ENCODE measurements at regions not wholly inside any gene's neighbourhood (a gene's known extent, or its start where the extent isn't known, plus 50 kb on each side); places are given as distances from the start of the nearest gene placed in this dataset.
A peak's percentile ranks its signal among the peaks of the same experiment; 100 is the strongest.
"Not testable (repeated sequence)": the region's sequence is repeated elsewhere in the genome, so short reads cannot be mapped to it uniquely, and the experiment has no call there.

GRCh38 chr9:29183971-29184370 lies 1610.7 kb upstream of the C9orf72 start:
- no peaks in the 10 kb centered on the region for H3K36me3 Mint-ChIP-seq (ENCODE audit: low read depth)
- no peaks in the 10 kb centered on the region for H3K4me1 Mint-ChIP-seq
- peaks cover 4% of the 10 kb centered on the region for H3K9me3 Mint-ChIP-seq
- no peak overlapping the region for H3K4me3 Mint-ChIP-seq
- no peak for ATAC-seq (replicated peaks)
- no peak overlapping the region for H3K27ac Mint-ChIP-seq
- no peaks in the 10 kb centered on the region for H3K27me3 Mint-ChIP-seq

- H3K27me3 Mint-ChIP-seq; ATAC-seq (replicated peaks); H3K27ac Mint-ChIP-seq; H3K36me3 Mint-ChIP-seq (ENCODE audit: low read depth); H3K4me1 Mint-ChIP-seq; H3K9me3 Mint-ChIP-seq; H3K4me3 Mint-ChIP-seq: not testable (repeated sequence)
Measured at GRCh38 chr9:29188771-29189170, 1615.5 kb upstream of the C9orf72 start.

DNA sequence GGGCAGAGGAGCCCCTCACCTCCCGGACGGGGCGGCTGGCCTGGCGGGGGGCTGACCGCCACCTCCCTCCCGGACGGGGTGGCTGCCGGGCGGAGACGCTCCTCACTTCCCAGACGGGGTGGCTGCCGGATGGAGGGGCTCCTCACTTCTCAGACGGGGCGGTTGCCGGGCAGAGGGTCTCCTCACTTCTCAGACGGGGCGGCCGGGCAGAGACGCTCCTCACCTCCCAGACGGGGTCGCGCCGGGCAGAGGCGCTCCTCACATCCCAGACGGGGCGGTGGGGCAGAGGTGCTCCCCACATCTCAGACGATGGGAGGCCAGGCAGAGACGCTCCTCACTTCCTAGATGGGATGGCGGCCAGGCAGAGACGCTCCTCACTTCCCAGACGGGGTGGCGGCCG lies 1615.9 kb upstream of the C9orf72 start:
- H3K9me3 Mint-ChIP-seq; H3K4me3 Mint-ChIP-seq; ATAC-seq (replicated peaks); H3K4me1 Mint-ChIP-seq; H3K27me3 Mint-ChIP-seq; H3K27ac Mint-ChIP-seq; H3K36me3 Mint-ChIP-seq (ENCODE audit: low read depth): not testable (repeated sequence)

GRCh38 chr9:29198861-29199260 lies 1625.6 kb upstream of the C9orf72 start:
- no peaks in the 10 kb centered on the region for H3K4me1 Mint-ChIP-seq
- H3K9me3 Mint-ChIP-seq: no peaks in the 10 kb centered on the region
- no peak overlapping the region for H3K4me3 Mint-ChIP-seq
- no peaks in the 10 kb centered on the region for H3K27me3 Mint-ChIP-seq
- no peaks in the 10 kb centered on the region for H3K36me3 Mint-ChIP-seq (ENCODE audit: low read depth)
- no peak for ATAC-seq (replicated peaks)
- H3K27ac Mint-ChIP-seq: no peak overlapping the region

DNA sequence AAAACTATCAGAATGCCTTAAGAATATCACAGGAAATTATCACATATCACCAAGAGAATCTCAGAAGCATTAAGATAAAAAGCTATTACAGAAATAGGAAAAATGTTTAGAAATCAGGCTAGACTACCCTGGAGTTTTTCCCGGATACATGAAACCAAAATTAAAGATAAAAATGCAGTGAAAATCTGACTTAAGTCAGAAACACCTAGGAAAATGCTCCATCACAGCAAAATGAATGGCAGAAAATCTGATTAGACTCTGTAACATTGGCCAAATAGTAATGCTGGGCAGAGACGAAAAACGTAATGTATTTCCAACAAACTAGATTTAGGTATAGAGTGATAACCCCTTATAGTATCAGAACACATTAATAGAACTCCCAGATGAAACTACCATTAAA lies 1626.7 kb upstream of the C9orf72 start:
- Mint-ChIP-seq H3K27ac (no peak overlapping the region), H3K4me3 (no peak overlapping the region), H3K27me3 (no peaks in the 10 kb centered on the region), H3K36me3 (ENCODE audit: low read depth) (no peaks in the 10 kb centered on the region), H3K9me3 (no peaks in the 10 kb centered on the region), H3K4me1 (no peaks in the 10 kb centered on the region)
- ATAC-seq (replicated peaks): no peak

DNA sequence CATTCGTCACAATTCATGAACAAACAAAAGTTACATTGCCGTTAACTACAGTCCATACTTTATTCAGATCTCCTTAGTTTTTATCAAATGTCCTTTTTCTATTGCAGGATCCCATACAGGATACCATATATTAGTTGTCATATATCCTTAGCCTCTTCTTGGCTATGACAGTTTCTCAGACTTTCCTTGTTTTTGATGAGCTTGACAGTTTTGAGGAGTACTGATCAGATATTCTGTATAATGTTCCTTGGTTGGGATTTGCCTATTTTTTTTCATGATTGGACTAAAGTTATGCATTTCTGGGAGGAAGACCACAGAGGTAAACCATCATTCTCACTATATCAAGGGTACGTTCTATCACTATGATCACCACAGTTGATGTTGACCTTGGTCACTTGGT lies 1627.4 kb upstream of the C9orf72 start:
- ATAC-seq (replicated peaks): no peak
- Mint-ChIP-seq H3K36me3 (ENCODE audit: low read depth) (no peaks in the 10 kb centered on the region), H3K27ac (no peak overlapping the region), H3K27me3 (no peaks in the 10 kb centered on the region), H3K4me3 (no peak overlapping the region), H3K9me3 (no peaks in the 10 kb centered on the region), H3K4me1 (no peaks in the 10 kb centered on the region)

- no peak for ATAC-seq (replicated peaks)
- H3K27ac Mint-ChIP-seq: no peak overlapping the region
- no peaks in the 10 kb centered on the region for H3K36me3 Mint-ChIP-seq (ENCODE audit: low read depth)
- H3K4me1 Mint-ChIP-seq: no peaks in the 10 kb centered on the region
- H3K9me3 Mint-ChIP-seq: no peaks in the 10 kb centered on the region
- no peaks in the 10 kb centered on the region for H3K27me3 Mint-ChIP-seq
- H3K4me3 Mint-ChIP-seq: no peak overlapping the region
Measured at GRCh38 chr9:29203244-29203930, 1630.1 kb upstream of the C9orf72 start.

- Mint-ChIP-seq H3K27me3 (peaks cover 33% of the 10 kb centered on the region), H3K4me3 (no peak overlapping the region), H3K4me1 (peaks cover 6% of the 10 kb centered on the region), H3K36me3 (ENCODE audit: low read depth) (no peaks in the 10 kb centered on the region), H3K9me3 (no peaks in the 10 kb centered on the region), H3K27ac (no peak overlapping the region)
- ATAC-seq (replicated peaks): no peak
Measured at GRCh38 chr9:29208670-29209069, 1635.4 kb upstream of the C9orf72 start.

DNA sequence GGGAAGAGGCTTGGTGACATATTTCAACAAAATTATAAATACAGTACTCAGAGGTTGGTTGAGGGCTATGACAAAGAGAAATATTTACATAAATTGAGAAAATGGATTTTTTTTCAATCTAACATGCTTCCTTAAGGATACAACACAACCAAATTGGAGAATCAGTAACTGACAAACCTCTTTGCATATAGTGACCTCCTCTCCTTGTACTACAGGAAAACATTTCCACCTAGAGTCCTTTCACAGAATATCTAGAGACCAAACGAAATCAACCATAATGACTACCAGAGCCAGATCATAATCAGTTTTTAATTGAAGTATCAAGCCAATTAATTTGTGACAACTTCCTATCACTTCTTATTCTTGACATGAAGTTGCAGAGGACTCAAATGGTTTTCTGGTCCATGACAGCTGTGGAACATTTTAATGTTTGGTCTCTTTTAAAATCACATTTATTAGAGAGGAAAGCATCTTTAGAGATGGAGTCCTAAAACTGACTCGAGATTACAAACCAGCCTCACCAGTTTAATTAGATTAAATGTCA lies 1636.5 kb upstream of the C9orf72 start:
- Mint-ChIP-seq H3K4me1 (peaks cover 6% of the 10 kb centered on the region), H3K4me3 (no peak overlapping the region), H3K9me3 (no peaks in the 10 kb centered on the region), H3K27me3 (peaks cover 44% of the 10 kb centered on the region), H3K27ac (no peak overlapping the region), H3K36me3 (ENCODE audit: low read depth) (no peaks in the 10 kb centered on the region)
- no peak for ATAC-seq (replicated peaks)

- no peak overlapping the region for H3K4me3 Mint-ChIP-seq
- peaks cover 55% of the 10 kb centered on the region for H3K27me3 Mint-ChIP-seq
- H3K4me1 Mint-ChIP-seq: peaks cover 6% of the 10 kb centered on the region
- H3K36me3 Mint-ChIP-seq (ENCODE audit: low read depth): no peaks in the 10 kb centered on the region
- H3K27ac Mint-ChIP-seq: no peak overlapping the region
- no peak for ATAC-seq (replicated peaks)
- no peaks in the 10 kb centered on the region for H3K9me3 Mint-ChIP-seq
Measured at GRCh38 chr9:29211003-29211579, 1637.8 kb upstream of the C9orf72 start.

GRCh38 chr9:29211580-29212396 lies 1638.5 kb upstream of the C9orf72 start:
- Mint-ChIP-seq H3K27me3 (peaks cover 62% of the 10 kb centered on the region), H3K27ac (no peak overlapping the region)
- ATAC-seq (replicated peaks): peak; percentile 46

DNA sequence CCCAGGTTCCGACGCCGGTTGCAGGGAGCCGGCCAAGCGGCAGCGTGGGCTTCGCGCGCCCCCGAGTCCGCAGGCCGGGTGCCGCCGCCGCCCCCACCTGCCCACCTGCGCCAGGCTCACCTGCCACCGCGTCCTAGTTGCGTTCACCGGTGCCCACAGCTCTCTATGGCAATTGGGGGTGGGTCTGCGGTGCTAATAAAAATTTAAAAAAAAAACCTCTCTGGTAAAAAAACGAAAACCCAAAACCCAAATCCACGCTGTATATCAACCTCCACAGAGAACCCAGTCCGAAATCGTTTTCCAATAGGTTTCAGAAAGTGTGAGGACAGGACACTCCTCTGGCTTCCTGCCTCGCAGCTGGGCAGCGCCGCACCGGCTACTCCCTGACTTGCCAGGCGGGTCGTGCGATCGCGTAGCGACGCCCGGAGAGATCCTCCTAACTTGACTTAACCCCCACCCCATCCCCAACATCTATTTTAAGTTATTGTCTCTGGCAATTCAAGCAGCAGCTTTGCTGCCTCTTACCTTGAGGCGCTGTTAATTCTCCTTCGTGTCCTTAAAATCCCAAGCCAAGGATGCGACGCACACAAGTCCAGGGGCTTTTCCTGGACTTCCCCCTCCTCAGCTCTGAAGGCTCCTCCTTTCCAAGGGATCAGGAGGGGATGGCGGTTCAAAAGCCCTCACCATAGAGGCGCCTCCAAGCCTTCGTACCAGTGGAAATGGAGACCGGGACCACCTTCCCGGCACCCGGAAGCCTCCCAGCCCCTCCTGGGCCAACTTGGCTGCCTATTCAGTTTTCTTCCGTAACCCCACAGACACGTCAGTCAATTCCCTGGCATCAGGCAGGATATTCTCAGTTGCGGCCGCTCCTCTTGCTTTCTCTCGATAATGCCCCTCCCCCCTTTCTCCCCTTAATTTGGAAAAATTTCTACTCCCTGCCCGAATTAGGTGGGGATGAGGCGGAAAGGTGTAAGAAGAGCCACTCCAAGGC lies 1639.4 kb upstream of the C9orf72 start:
- H3K27ac Mint-ChIP-seq: no peak overlapping the region
- H3K9me3 Mint-ChIP-seq: no peaks in the 10 kb centered on the region
- no peaks in the 10 kb centered on the region for H3K36me3 Mint-ChIP-seq (ENCODE audit: low read depth)
- H3K4me3 Mint-ChIP-seq: peak overlapping the region; percentile 59
- H3K27me3 Mint-ChIP-seq: peaks cover 64% of the 10 kb centered on the region
- peaks cover 6% of the 10 kb centered on the region for H3K4me1 Mint-ChIP-seq
- ATAC-seq (replicated peaks): no peak

More at GRCh38 chr9:29211580-29212396, 1638.5 kb upstream of the C9orf72 start:
- no peaks in the 10 kb centered on the region for H3K9me3 Mint-ChIP-seq
- peaks cover 6% of the 10 kb centered on the region for H3K4me1 Mint-ChIP-seq
- no peak overlapping the region for H3K4me3 Mint-ChIP-seq
- no peaks in the 10 kb centered on the region for H3K36me3 Mint-ChIP-seq (ENCODE audit: low read depth)

GRCh38 chr9:29213417-29214153 lies 1640.3 kb upstream of the C9orf72 start, which contains the start of gene LINGO2:
TSS of gene LINGO2 (minus strand) at chr9:29213601.
- H3K36me3 Mint-ChIP-seq (ENCODE audit: low read depth): no peaks in the 10 kb centered on the region
- no peaks in the 10 kb centered on the region for H3K9me3 Mint-ChIP-seq
- H3K27me3 Mint-ChIP-seq: peaks cover 64% of the 10 kb centered on the region
- peak within 1 kb of the TSS; percentile 59 for H3K4me3 Mint-ChIP-seq
- H3K27ac Mint-ChIP-seq: no peak within 1 kb of the TSS
- ATAC-seq (replicated peaks): no peak
- peaks cover 6% of the 10 kb centered on the region for H3K4me1 Mint-ChIP-seq

All from activated T-helper 17 cell treated with anti-CD3 and anti-CD28 coated beads, Interleukin-2, amount 50 U/mL, for 72 hours (primary cell).